ENCODE measurements at regions not wholly inside any gene's neighbourhood (a gene's known extent, or its start where the extent isn't known, plus 50 kb on each side); places are given as distances from the start of the nearest gene placed in this dataset.
"Not testable (repeated sequence)": the region's sequence is repeated elsewhere in the genome, so short reads cannot be mapped to it uniquely, and the experiment has no call there.

- no peaks in the 10 kb centered on the region for H3K36me3 ChIP-seq (ENCODE audit: control insufficient read depth, low read length)
- no peak overlapping the region for H3K4me2 ChIP-seq (ENCODE audit: low read length)
- TF ChIP-seq CTCF (IDR thresholded peaks at IDR 0.05; ENCODE audit: low read depth, low read length, poor library complexity, severe bottlenecking) (no peak), EZH2phosphoT487 (IDR thresholded peaks at IDR 0.05; ENCODE audit: borderline replicate concordance, low read length) (no peak)
- no peaks in the 10 kb centered on the region for H4K20me1 ChIP-seq (ENCODE audit: control insufficient read depth, insufficient read depth, low read depth, low read length)
- no peaks in the 10 kb centered on the region for H3K4me1 ChIP-seq (ENCODE audit: control insufficient read depth, low read length)
- H3K9me2 ChIP-seq (replicated peaks; ENCODE audit: control insufficient read depth, low read length): no peaks in the 10 kb centered on the region
- peaks cover 3% of the 10 kb centered on the region; the same call in 1 of the 2 replicates for H3K9me3 ChIP-seq (ENCODE audit: control insufficient read depth, insufficient read depth, low read length)
- H3F3A ChIP-seq (ENCODE audit: control insufficient read depth, insufficient read depth): no peaks in the 10 kb centered on the region
- no peak overlapping the region for H3K27ac ChIP-seq (ENCODE audit: low read depth, low read length)
- no peaks in the 10 kb centered on the region for H3K79me2 ChIP-seq (ENCODE audit: control insufficient read depth, low read length)
- no peak overlapping the region for H3K4me3 ChIP-seq (ENCODE audit: low read length)
- H3K27me3 ChIP-seq (ENCODE audit: control insufficient read depth, low read length): no peaks in the 10 kb centered on the region
These were observed 589.8 kb upstream of the CYLC2 start for GRCh38 chr9:102405218-102405867.

DNA sequence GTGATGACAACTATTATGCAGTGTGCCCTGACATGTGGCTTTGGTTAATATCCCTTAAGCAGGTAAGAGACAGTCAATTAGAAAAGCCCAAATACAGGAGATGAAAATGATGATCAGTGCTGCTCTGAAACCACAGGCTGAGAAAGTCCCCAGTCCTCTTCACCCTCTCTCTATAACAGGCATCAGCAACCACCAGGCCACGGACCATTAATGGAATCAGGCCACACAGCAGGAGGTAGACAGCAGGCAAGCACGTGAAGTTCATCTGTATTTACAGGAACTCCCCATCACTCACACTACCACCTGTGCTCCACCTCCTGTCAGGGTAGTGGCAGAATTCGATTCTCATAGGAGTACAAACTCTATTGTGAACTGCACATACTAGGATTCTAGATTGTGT, 591.6 kb upstream of the CYLC2 start:
- H3K27me3 ChIP-seq (ENCODE audit: control insufficient read depth, low read length): no peaks in the 10 kb centered on the region
- H3K9me3 ChIP-seq (ENCODE audit: control insufficient read depth, insufficient read depth, low read length): peaks cover 3% of the 10 kb centered on the region; the same call in 1 of the 2 replicates
- no peaks in the 10 kb centered on the region for H3K79me2 ChIP-seq (ENCODE audit: control insufficient read depth, low read length)
- H3K27ac ChIP-seq (ENCODE audit: low read depth, low read length): no peak overlapping the region
- H3K4me2 ChIP-seq (ENCODE audit: low read length): no peak overlapping the region
- H3F3A ChIP-seq (ENCODE audit: control insufficient read depth, insufficient read depth): no peaks in the 10 kb centered on the region
- no peaks in the 10 kb centered on the region for H3K4me1 ChIP-seq (ENCODE audit: control insufficient read depth, low read length)
- H3K36me3 ChIP-seq (ENCODE audit: control insufficient read depth, low read length): no peaks in the 10 kb centered on the region
- no peak overlapping the region for H3K4me3 ChIP-seq (ENCODE audit: low read length)
- no peaks in the 10 kb centered on the region for H4K20me1 ChIP-seq (ENCODE audit: control insufficient read depth, insufficient read depth, low read depth, low read length)
- no peaks in the 10 kb centered on the region for H3K9me2 ChIP-seq (replicated peaks; ENCODE audit: control insufficient read depth, low read length)
- TF ChIP-seq CTCF (IDR thresholded peaks at IDR 0.05; ENCODE audit: low read depth, low read length, poor library complexity, severe bottlenecking): no peak
- no peak for TF ChIP-seq EZH2phosphoT487 (IDR thresholded peaks at IDR 0.05; ENCODE audit: borderline replicate concordance, low read length)

DNA sequence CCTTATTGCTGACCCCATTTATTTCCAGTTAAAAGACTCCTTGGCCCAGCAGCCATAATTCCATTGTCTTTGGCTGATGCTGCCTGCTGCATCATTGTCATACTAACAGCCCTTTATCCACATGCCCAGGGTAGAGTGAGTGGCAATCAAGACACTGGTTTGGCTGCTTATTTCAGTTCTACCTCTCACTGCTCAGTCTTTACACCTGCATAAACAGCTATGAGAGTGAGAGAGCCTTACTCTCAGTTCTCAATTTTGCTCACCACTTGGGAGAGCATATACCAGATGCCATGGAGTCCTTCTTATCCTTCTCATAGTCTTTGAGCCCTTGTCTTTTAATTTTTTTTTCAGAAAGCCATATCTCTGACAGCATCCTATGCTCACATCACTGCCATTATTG, 596.9 kb upstream of the CYLC2 start:
- H3K4me3 ChIP-seq (ENCODE audit: low read length): no peak overlapping the region
- H3K36me3 ChIP-seq (ENCODE audit: control insufficient read depth, low read length): no peaks in the 10 kb centered on the region
- no peak overlapping the region for H3K27ac ChIP-seq (ENCODE audit: low read depth, low read length)
- no peaks in the 10 kb centered on the region for H3K4me1 ChIP-seq (ENCODE audit: control insufficient read depth, low read length)
- H3K79me2 ChIP-seq (ENCODE audit: control insufficient read depth, low read length): no peaks in the 10 kb centered on the region
- no peak overlapping the region for H3K4me2 ChIP-seq (ENCODE audit: low read length)
- no peaks in the 10 kb centered on the region for H3K27me3 ChIP-seq (ENCODE audit: control insufficient read depth, low read length)
- H3F3A ChIP-seq (ENCODE audit: control insufficient read depth, insufficient read depth): no peaks in the 10 kb centered on the region
- H3K9me2 ChIP-seq (replicated peaks; ENCODE audit: control insufficient read depth, low read length): no peaks in the 10 kb centered on the region
- H3K9me3 ChIP-seq (ENCODE audit: control insufficient read depth, insufficient read depth, low read length): no peaks in the 10 kb centered on the region
- TF ChIP-seq EZH2phosphoT487 (IDR thresholded peaks at IDR 0.05; ENCODE audit: borderline replicate concordance, low read length) (no peak), CTCF (IDR thresholded peaks at IDR 0.05; ENCODE audit: low read depth, low read length, poor library complexity, severe bottlenecking) (no peak)
- H4K20me1 ChIP-seq (ENCODE audit: control insufficient read depth, insufficient read depth, low read depth, low read length): no peaks in the 10 kb centered on the region

- H3K9me2 ChIP-seq (replicated peaks; ENCODE audit: control insufficient read depth, low read length); H3K36me3 ChIP-seq (ENCODE audit: control insufficient read depth, low read length); H3K4me2 ChIP-seq (ENCODE audit: low read length); H4K20me1 ChIP-seq (ENCODE audit: control insufficient read depth, insufficient read depth, low read depth, low read length); H3F3A ChIP-seq (ENCODE audit: control insufficient read depth, insufficient read depth); H3K79me2 ChIP-seq (ENCODE audit: control insufficient read depth, low read length); H3K4me1 ChIP-seq (ENCODE audit: control insufficient read depth, low read length); H3K9me3 ChIP-seq (ENCODE audit: control insufficient read depth, insufficient read depth, low read length); H3K27me3 ChIP-seq (ENCODE audit: control insufficient read depth, low read length); H3K27ac ChIP-seq (ENCODE audit: low read depth, low read length); H3K4me3 ChIP-seq (ENCODE audit: low read length): not testable (repeated sequence)
These were observed 609.5 kb upstream of the CYLC2 start for GRCh38 chr9:102385620-102386019.

Measured in DOHH2 (cell line).